SK-N-SH (cell line): ENCODE measurements at regions not wholly inside any gene's neighbourhood (a gene's known extent, or its start where the extent isn't known, plus 50 kb on each side); places are given as distances from the start of the nearest gene placed in this dataset.

Source experiments
- CTCF ChIA-PET: fragments of 300-600, 350-600 bp; formaldehyde crosslinking; extraction: SDS; loops from one replicate; lab custom pipeline; 2021; lab: Yijun Ruan, JAX
- POLR2A ChIA-PET: fragments of 350-600 bp; sonication (Branson Sonifier 250); formaldehyde crosslinking; extraction: SDS; loops from one replicate; lab custom pipeline; 2020; ENCODE audit warnings: antibody characterized with exemption, inconsistent platforms; lab: Yijun Ruan, JAX
- DNase-seq: peaks from one replicate; pipeline ENCODE4 v3.0.0; 2012
- H2AFZ ChIP-seq: fragments of 200-600 bp; sonication (generic); 2 replicates; pipeline ENCODE4 v1.8.1; 2016; ENCODE audit warnings: antibody characterized with exemption, mild to moderate bottlenecking, low read depth
- H3F3A ChIP-seq: fragments of 200-600 bp; sonication (generic); replicated peaks from 2 replicates; pipeline ENCODE3; 2016; ENCODE audit warnings: antibody characterized with exemption, mild to moderate bottlenecking; ENCODE audit not compliant: insufficient read depth
- H3K27ac ChIP-seq, 2 experiments: fragments of 200-500 bp in 1 of 2; fragments of 200-600 bp in 1 of 2; sonication (Bioruptor generic) in 1 of 2; sonication (generic), shearing (Covaris generic) in 1 of 2; 2 replicates each; pipeline versions ENCODE4 v1.5.1 to v1.6.1; 2014 to 2016; ENCODE audit warnings: low read depth in 2 of 2, inconsistent platforms in 1 of 2, low read length in 1 of 2, mild to moderate bottlenecking in 1 of 2, mixed read lengths in 1 of 2
- H3K27me3 ChIP-seq: fragments of 200-600 bp; sonication (generic), shearing (Covaris generic); 2 replicates; pipeline ENCODE4 v1.6.1; 2016; ENCODE audit warnings: mixed run types; ENCODE audit not compliant: insufficient read depth
- H3K36me3 ChIP-seq, 2 experiments: fragments of 200-500 bp in 1 of 2; fragments of 200-600 bp in 1 of 2; sonication (Bioruptor generic) in 1 of 2; sonication (generic) in 1 of 2; replicated peaks in 1 of 2; 2 replicates each; pipeline versions ENCODE3 to v1.5.1; 2014 to 2016; ENCODE audit warnings: low read length in 1 of 2, mild to moderate bottlenecking in 1 of 2; ENCODE audit not compliant: insufficient read depth in 2 of 2, control insufficient read depth in 1 of 2
- H3K4me1 ChIP-seq, 2 experiments: fragments of 200-500 bp in 1 of 2; fragments of 200-600 bp in 1 of 2; sonication (Bioruptor generic) in 1 of 2; sonication (generic), shearing (Covaris generic) in 1 of 2; 2 replicates each; pipeline versions ENCODE4 v1.5.1 to v1.6.1; 2014 to 2016; ENCODE audit warnings: low read depth in 1 of 2, low read length in 1 of 2, mixed run types in 1 of 2; ENCODE audit not compliant: insufficient read depth in 2 of 2, control insufficient read depth in 1 of 2
- H3K4me2 ChIP-seq: fragments of 200-600 bp; sonication (generic), shearing (Covaris generic); 2 replicates; pipeline ENCODE4 v1.6.1; 2017; ENCODE audit warnings: mixed run types
- H3K4me3 ChIP-seq, 2 experiments: fragments of 200-500 bp in 1 of 2; fragments of 200-600 bp in 1 of 2; sonication (Bioruptor generic) in 1 of 2; sonication (generic), shearing (Covaris generic) in 1 of 2; 2 replicates each; pipeline versions ENCODE4 v1.5.1 to v1.8.1; 2014 to 2016; ENCODE audit warnings: low read depth in 2 of 2, inconsistent platforms in 1 of 2, low read length in 1 of 2, mild to moderate bottlenecking in 1 of 2, mixed read lengths in 1 of 2, moderate library complexity in 1 of 2
- H3K79me2 ChIP-seq: fragments of 200-600 bp; sonication (generic); 2 replicates; pipeline ENCODE4 v1.8.1; 2017; ENCODE audit warnings: mild to moderate bottlenecking; ENCODE audit not compliant: insufficient read depth
- H3K9ac ChIP-seq: fragments of 200-600 bp; sonication (generic); 2 replicates; pipeline ENCODE4 v1.6.1; 2017; ENCODE audit warnings: mixed run types
- H3K9me2 ChIP-seq: fragments of 200-600 bp; sonication (generic); 2 replicates; pipeline ENCODE4 v1.6.1; 2017; ENCODE audit warnings: mixed run types
- H3K9me3 ChIP-seq: fragments of 200-600 bp; sonication (generic); 2 replicates; pipeline ENCODE4 v1.6.1; 2017; ENCODE audit warnings: mixed run types, mild to moderate bottlenecking, moderate library complexity
- H4K20me1 ChIP-seq: fragments of 200-600 bp; sonication (generic); 2 replicates; pipeline ENCODE4 v1.6.1; 2017; ENCODE audit warnings: mild to moderate bottlenecking, mixed run types; ENCODE audit not compliant: insufficient read depth
- MAX ChIP-seq: IDR thresholded peaks from 2 replicates; pipeline ENCODE4 v1.4.0; 2012; ENCODE audit warnings: low read depth
- MXI1 ChIP-seq: IDR thresholded peaks from 2 replicates; pipeline ENCODE4 v1.6.1; 2012; ENCODE audit warnings: mild to moderate bottlenecking, low read depth, low read length, improper control_type of control experiment
- RCOR1 ChIP-seq: fragments of 150-350 bp; IDR thresholded peaks from 2 replicates; pipeline ENCODE4 v1.6.1; 2017; ENCODE audit warnings: antibody characterized with exemption, low read length
- REST ChIP-seq: IDR thresholded peaks from 2 replicates; pipeline ENCODE4 v1.6.1; 2012; ENCODE audit warnings: mild to moderate bottlenecking, low read depth, low read length, moderate library complexity
- RFX5 ChIP-seq: IDR thresholded peaks from 2 replicates; pipeline ENCODE4 v1.6.1; 2012; ENCODE audit warnings: mild to moderate bottlenecking, improper control_type of control experiment, low read length
- RXRA ChIP-seq: IDR thresholded peaks from 2 replicates; pipeline ENCODE4 v1.4.0; 2012; ENCODE audit warnings: low read depth, mild to moderate bottlenecking, borderline replicate concordance
- SIN3A ChIP-seq: IDR thresholded peaks from 2 replicates; pipeline ENCODE4 v1.6.1; 2012; ENCODE audit warnings: low read depth, mild to moderate bottlenecking, low read length, moderate library complexity, borderline replicate concordance
- SMC3 ChIP-seq: IDR thresholded peaks from 2 replicates; pipeline ENCODE4 v1.6.1; 2012; ENCODE audit warnings: low read depth, low read length, improper control_type of control experiment
- USF1 ChIP-seq: IDR thresholded peaks from 2 replicates; pipeline ENCODE4 v1.4.0; 2012; ENCODE audit warnings: low read depth, borderline replicate concordance
- ZBTB33 ChIP-seq: IDR thresholded peaks from 2 replicates; pipeline ENCODE4 v1.4.0; 2012; ENCODE audit warnings: low read depth, borderline replicate concordance
- whole genome bisulfite sequencing: methylation state at CpG from one replicate; pipeline ENCODE4 v1.1.6; 2017; ENCODE audit warnings: low lambda C conversion rate; 5-methylcytosine and 5-hydroxymethylcytosine counted together

- Histone ChIP-seq H4K20me1 (no peaks in the 10 kb centered on the region), H3K79me2 (no peaks in the 10 kb centered on the region), H3K36me3 (no peaks in the 10 kb centered on the region), H3K9ac (no peak overlapping the region), H3K9me2 (no peaks in the 10 kb centered on the region), H3F3A (peaks cover 3% of the 10 kb centered on the region), H3K9me3 (no peaks in the 10 kb centered on the region), H3K27me3 (no peaks in the 10 kb centered on the region), H3K27ac (no peak overlapping the region), H3K4me1 (peaks cover 0 to 5% of the 10 kb centered on the region in 2 experiments; a peak in 2 of 4 replicates), H3K4me3 (no peak overlapping the region), H2AFZ (no peak overlapping the region), H3K4me2 (no peak overlapping the region)
- DNase-seq: peak; percentile 20
- CTCF ChIA-PET: interaction anchor here (0.9 kb wide), 1 partner anchor 13 kb away, joined by 3 read pairs; no protein-coding TSS in a partner anchor
- TF ChIP-seq MAX (no peak), MXI1 (no peak), SIN3A (no peak), USF1 (no peak), RFX5 (no peak), RXRA (no peak), REST (no peak), SMC3 (no peak)
- POLR2A ChIA-PET: no interaction called here
- WGBS: 45% methylated on average over 4 of the region's 10 CpGs
Measured at GRCh38 chr2:234579231-234579962, 82.5 kb upstream of the ARL4C start.

GRCh38 chr2:234578389-234578788 is 81.5 kb upstream of the ARL4C start:
- peaks cover 3% of the 10 kb centered on the region for H3F3A ChIP-seq
- no peaks in the 10 kb centered on the region for H3K9me2 ChIP-seq
- no peak overlapping the region for H3K27ac ChIP-seq
- no peak for DNase-seq
- no peaks in the 10 kb centered on the region for H3K27me3 ChIP-seq
- no peak for TF ChIP-seq RCOR1
- no peak for TF ChIP-seq ZBTB33
- H2AFZ ChIP-seq: no peak overlapping the region
- ChIA-PET CTCF (no interaction called here), POLR2A (no interaction called here)
- no peaks in the 10 kb centered on the region for H3K9me3 ChIP-seq
- no peak overlapping the region for H3K9ac ChIP-seq
- no peaks in the 10 kb centered on the region for H3K36me3 ChIP-seq
- H4K20me1 ChIP-seq: no peaks in the 10 kb centered on the region
- H3K79me2 ChIP-seq: no peaks in the 10 kb centered on the region
- H3K4me2 ChIP-seq: no peak overlapping the region
- WGBS: 70% methylated on average over 2 of the region's 2 CpGs
- H3K4me3 ChIP-seq: no peak overlapping the region
- H3K4me1 ChIP-seq: peaks cover 0 to 5% of the 10 kb centered on the region in 2 experiments; a peak in 2 of 4 replicates
